ENCODE measurements at regions not wholly inside any gene's neighbourhood (a gene's known extent, or its start where the extent isn't known, plus 50 kb on each side); places are given as distances from the start of the nearest gene placed in this dataset.

GRCh38 chr10:22477334-22478287, 132.3 kb downstream of the SPAG6 start:
- peaks cover 3% of the 10 kb centered on the region for H3K4me1 ChIP-seq (ENCODE audit: insufficient read depth, insufficient read length)
- H3K27me3 ChIP-seq (ENCODE audit: insufficient read depth, insufficient read length) = peaks cover 81% of the 10 kb centered on the region
- H3K9me3 ChIP-seq (ENCODE audit: insufficient read depth, low read length) = no peaks in the 10 kb centered on the region
- H3K36me3 ChIP-seq (ENCODE audit: insufficient read depth, insufficient read length, low read length) = no peaks in the 10 kb centered on the region
- H3K4me3 ChIP-seq (ENCODE audit: insufficient read length, low read depth) = peak overlapping the region; percentile 47
- TF ChIP-seq SUZ12 (IDR thresholded peaks at IDR 0.05; ENCODE audit: extremely low read depth, insufficient read depth, insufficient read length) (peak; percentile 78), ZNF274 (IDR thresholded peaks at IDR 0.05; ENCODE audit: low read depth, low read length) (no peak)
- no peak for DNase-seq (ENCODE audit: low read depth, low spot score)
- H3K9ac ChIP-seq (ENCODE audit: insufficient read length, low read depth) = peak overlapping the region; percentile 73

DNA sequence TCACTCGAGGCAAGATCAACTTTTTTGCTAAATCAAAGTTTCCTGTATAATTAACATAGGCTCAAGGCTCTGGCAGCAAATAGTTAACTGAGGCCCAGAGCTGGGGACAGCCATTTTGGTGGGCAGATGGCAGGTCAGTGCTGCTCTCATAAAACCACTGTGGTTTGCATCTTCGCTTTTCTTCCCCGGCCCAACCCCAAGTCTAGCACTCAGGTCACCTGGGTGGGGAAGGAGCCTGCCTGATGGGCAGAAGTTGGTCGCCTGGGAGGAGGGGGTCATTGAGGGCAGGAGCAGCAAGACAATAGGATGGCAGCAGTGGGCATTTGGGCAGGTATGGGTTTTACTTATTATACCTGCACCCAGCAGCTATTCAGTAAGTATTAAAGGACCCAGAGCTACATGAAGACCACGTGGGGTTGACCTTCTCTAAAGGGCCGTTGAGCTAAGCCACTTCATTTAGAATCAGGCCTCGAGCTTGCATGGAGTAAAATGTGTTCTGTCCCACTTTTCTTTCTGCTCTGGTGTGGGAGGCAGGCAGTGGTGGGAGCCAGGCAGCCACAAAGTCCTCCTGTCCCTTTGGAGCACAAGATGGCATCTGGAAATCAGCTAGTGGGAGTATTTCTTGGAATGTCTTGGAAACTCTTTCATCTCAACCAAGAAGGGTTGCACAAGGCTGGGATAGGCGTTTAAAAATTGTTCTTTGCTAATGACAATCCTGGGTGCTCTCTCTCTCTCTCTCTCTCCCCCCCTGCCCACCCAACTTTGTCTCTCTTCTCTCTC, 133.4 kb downstream of the SPAG6 start:
- DNase-seq (ENCODE audit: low read depth, low spot score) = no peak
- peaks cover 3% of the 10 kb centered on the region for H3K4me1 ChIP-seq (ENCODE audit: insufficient read depth, insufficient read length)
- H3K27me3 ChIP-seq (ENCODE audit: insufficient read depth, insufficient read length) = peaks cover 70% of the 10 kb centered on the region
- H3K4me3 ChIP-seq (ENCODE audit: insufficient read length, low read depth) = no peak overlapping the region
- no peak overlapping the region for H3K9ac ChIP-seq (ENCODE audit: insufficient read length, low read depth)
- no peaks in the 10 kb centered on the region for H3K9me3 ChIP-seq (ENCODE audit: insufficient read depth, low read length)
- TF ChIP-seq SUZ12 (IDR thresholded peaks at IDR 0.05; ENCODE audit: extremely low read depth, insufficient read depth, insufficient read length) = no peak
- TF ChIP-seq YY1 (IDR thresholded peaks at IDR 0.05; ENCODE audit: insufficient read depth, insufficient read length) = no peak
- TF ChIP-seq ZNF274 (IDR thresholded peaks at IDR 0.05; ENCODE audit: low read depth, low read length) = no peak
- no peaks in the 10 kb centered on the region for H3K36me3 ChIP-seq (ENCODE audit: insufficient read depth, insufficient read length, low read length)

DNA sequence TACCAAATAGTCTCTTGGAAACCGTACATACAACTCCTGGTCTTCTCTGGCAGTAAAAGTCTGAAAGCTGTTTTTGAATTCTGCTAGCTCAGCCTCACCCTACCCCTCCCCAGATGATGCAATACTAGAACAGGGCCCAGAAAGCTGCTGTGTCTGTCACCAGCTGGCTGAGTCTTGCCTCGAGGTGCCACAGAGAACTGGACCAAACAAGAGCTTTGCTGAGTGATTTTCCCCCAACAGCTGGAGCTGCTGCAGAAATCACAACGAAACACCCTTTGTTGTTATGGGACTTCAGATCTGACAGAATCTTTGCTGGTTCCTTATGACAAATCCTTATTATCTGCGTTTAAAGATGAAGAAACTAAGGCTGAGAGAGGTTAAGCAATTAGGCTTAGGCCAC, 134.1 kb downstream of the SPAG6 start:
- DNase-seq (ENCODE audit: low read depth, low spot score) = no peak
- Histone ChIP-seq H3K36me3 (ENCODE audit: insufficient read depth, insufficient read length, low read length) (no peaks in the 10 kb centered on the region), H3K9me3 (ENCODE audit: insufficient read depth, low read length) (no peaks in the 10 kb centered on the region), H3K9ac (ENCODE audit: insufficient read length, low read depth) (no peak overlapping the region), H3K4me1 (ENCODE audit: insufficient read depth, insufficient read length) (peaks cover 3% of the 10 kb centered on the region), H3K27me3 (ENCODE audit: insufficient read depth, insufficient read length) (peaks cover 63% of the 10 kb centered on the region), H3K4me3 (ENCODE audit: insufficient read length, low read depth) (no peak overlapping the region)
- TF ChIP-seq SUZ12 (IDR thresholded peaks at IDR 0.05; ENCODE audit: extremely low read depth, insufficient read depth, insufficient read length) (no peak), YY1 (IDR thresholded peaks at IDR 0.05; ENCODE audit: insufficient read depth, insufficient read length) (no peak)

DNA sequence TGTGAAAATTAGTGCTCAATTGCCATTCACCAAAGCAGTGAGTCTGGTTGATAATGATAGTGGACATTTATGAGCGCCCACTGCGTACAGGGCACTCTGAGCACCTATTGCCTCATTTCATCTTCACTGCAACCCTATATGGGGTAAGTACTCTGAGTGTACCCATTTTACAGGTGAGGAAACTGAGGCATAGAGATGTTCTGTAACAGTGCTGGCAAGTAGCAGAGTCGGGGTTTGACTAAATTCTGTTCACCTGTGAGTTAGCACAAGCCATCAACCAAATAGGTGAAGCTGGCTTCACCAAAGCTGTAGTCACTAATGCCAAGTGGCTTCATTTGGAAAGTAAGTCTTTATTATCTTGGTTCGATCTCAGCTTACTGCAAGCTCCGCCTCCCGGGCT, 135.8 kb downstream of the SPAG6 start:
- no peak for TF ChIP-seq YY1 (IDR thresholded peaks at IDR 0.05; ENCODE audit: insufficient read depth, insufficient read length)
- TF ChIP-seq ZNF274 (IDR thresholded peaks at IDR 0.05; ENCODE audit: low read depth, low read length) = no peak
- no peak for TF ChIP-seq SUZ12 (IDR thresholded peaks at IDR 0.05; ENCODE audit: extremely low read depth, insufficient read depth, insufficient read length)

DNA sequence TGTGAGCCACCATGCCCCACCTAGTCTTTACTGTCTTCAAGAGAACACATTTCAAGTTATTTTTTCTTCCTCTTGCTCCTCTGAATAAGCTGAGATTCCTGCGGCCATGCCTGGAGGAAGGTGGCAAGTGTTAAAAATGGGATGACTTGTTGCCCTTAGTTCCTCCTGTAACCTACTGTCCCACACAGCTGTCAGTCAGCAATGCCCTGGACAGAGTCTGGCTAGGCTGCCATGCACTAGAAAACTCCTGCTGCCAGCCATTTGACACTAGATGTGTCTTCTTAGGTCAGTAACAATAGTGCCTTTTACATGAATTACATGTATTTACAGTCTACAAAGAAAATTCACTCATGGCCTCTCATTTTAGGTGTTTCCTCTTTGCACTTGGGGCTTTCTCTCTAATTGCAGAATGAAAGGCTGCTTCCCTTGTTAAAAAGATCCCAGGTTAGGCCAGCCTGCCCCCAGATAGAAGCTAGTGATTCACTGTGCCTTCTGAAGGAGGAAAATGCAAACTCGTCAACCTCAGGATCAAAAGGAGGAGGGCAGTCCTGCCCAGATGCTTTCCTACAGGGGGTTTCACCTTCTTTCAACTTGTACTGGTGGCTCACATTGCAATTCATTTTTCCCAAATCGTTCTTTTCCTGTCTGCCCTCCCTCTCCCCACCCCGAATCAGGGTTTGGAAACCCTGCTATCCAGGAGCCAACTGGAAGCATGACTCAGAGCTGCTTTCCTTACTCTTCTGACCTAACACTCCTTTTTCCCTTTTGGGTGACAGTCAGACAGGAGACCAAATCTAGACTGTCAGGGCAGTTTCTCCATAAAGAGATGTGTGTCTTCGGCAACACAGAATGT, 136.6 kb downstream of the SPAG6 start:
- TF ChIP-seq YY1 (IDR thresholded peaks at IDR 0.05; ENCODE audit: insufficient read depth, insufficient read length) (no peak), SUZ12 (IDR thresholded peaks at IDR 0.05; ENCODE audit: extremely low read depth, insufficient read depth, insufficient read length) (no peak), ZNF274 (IDR thresholded peaks at IDR 0.05; ENCODE audit: low read depth, low read length) (no peak)
- Histone ChIP-seq H3K27me3 (ENCODE audit: insufficient read depth, insufficient read length) (peaks cover 38% of the 10 kb centered on the region), H3K9me3 (ENCODE audit: insufficient read depth, low read length) (no peaks in the 10 kb centered on the region), H3K9ac (ENCODE audit: insufficient read length, low read depth) (no peak overlapping the region), H3K4me3 (ENCODE audit: insufficient read length, low read depth) (no peak overlapping the region), H3K36me3 (ENCODE audit: insufficient read depth, insufficient read length, low read length) (no peaks in the 10 kb centered on the region), H3K4me1 (ENCODE audit: insufficient read depth, insufficient read length) (no peaks in the 10 kb centered on the region)
- DNase-seq (ENCODE audit: low read depth, low spot score) = no peak

More for the DNA sequence above, 135.8 kb downstream of the SPAG6 start:
- no peaks in the 10 kb centered on the region for H3K36me3 ChIP-seq (ENCODE audit: insufficient read depth, insufficient read length, low read length)
- no peak overlapping the region for H3K4me3 ChIP-seq (ENCODE audit: insufficient read length, low read depth)
- H3K4me1 ChIP-seq (ENCODE audit: insufficient read depth, insufficient read length) = no peaks in the 10 kb centered on the region
- H3K9ac ChIP-seq (ENCODE audit: insufficient read length, low read depth) = no peak overlapping the region
- no peak for DNase-seq (ENCODE audit: low read depth, low spot score)
- no peaks in the 10 kb centered on the region for H3K9me3 ChIP-seq (ENCODE audit: insufficient read depth, low read length)
- peaks cover 46% of the 10 kb centered on the region for H3K27me3 ChIP-seq (ENCODE audit: insufficient read depth, insufficient read length)

GRCh38 chr10:22483132-22483531, 137.8 kb downstream of the SPAG6 start:
- DNase-seq (ENCODE audit: low read depth, low spot score) = no peak
- TF ChIP-seq YY1 (IDR thresholded peaks at IDR 0.05; ENCODE audit: insufficient read depth, insufficient read length) = no peak
- TF ChIP-seq ZNF274 (IDR thresholded peaks at IDR 0.05; ENCODE audit: low read depth, low read length) = no peak
- no peak for TF ChIP-seq SUZ12 (IDR thresholded peaks at IDR 0.05; ENCODE audit: extremely low read depth, insufficient read depth, insufficient read length)
- Histone ChIP-seq H3K27me3 (ENCODE audit: insufficient read depth, insufficient read length) (peaks cover 26% of the 10 kb centered on the region), H3K4me1 (ENCODE audit: insufficient read depth, insufficient read length) (no peaks in the 10 kb centered on the region), H3K9ac (ENCODE audit: insufficient read length, low read depth) (no peak overlapping the region), H3K4me3 (ENCODE audit: insufficient read length, low read depth) (no peak overlapping the region), H3K36me3 (ENCODE audit: insufficient read depth, insufficient read length, low read length) (no peaks in the 10 kb centered on the region), H3K9me3 (ENCODE audit: insufficient read depth, low read length) (no peaks in the 10 kb centered on the region)

Measured in NT2/D1 (cell line).